GM23338 (cell line): ENCODE measurements at regions not wholly inside any gene's neighbourhood (a gene's known extent, or its start where the extent isn't known, plus 50 kb on each side); places are given as distances from the start of the nearest gene placed in this dataset.

Experiments used
- ATAC-seq: fragments of 200-7000 bp; cut with Tn5 transposase; 3 replicates; pipeline ENCODE4 v1.9.1; 2020
- DNase-seq: peaks from one replicate; pipeline ENCODE4 v3.0.0-alpha.2; 2015; ENCODE audit warnings: low spot score
- H2AFZ ChIP-seq: fragments of 200-600 bp; sonication (generic); 2 replicates; pipeline ENCODE4 v1.8.0; 2016; ENCODE audit warnings: antibody characterized with exemption, mild to moderate bottlenecking, moderate library complexity
- H3F3A ChIP-seq: fragments of 200-600 bp; sonication (generic); replicated peaks from 2 replicates; pipeline ENCODE4 v1.8.0; 2017; ENCODE audit warnings: antibody characterized with exemption, mixed run types, low read depth
- H3K27ac ChIP-seq: fragments of 200-600 bp; sonication (generic); 2 replicates; pipeline ENCODE4 v1.6.1; 2016; ENCODE audit warnings: low read depth
- H3K27me3 ChIP-seq: fragments of 200-600 bp; sonication (generic); 2 replicates; pipeline ENCODE4 v1.8.0; 2016; ENCODE audit warnings: mild to moderate bottlenecking, mixed run types, moderate library complexity; ENCODE audit not compliant: insufficient read depth
- H3K36me3 ChIP-seq: fragments of 200-600 bp; sonication (generic); 2 replicates; pipeline ENCODE4 v1.8.0; 2016; ENCODE audit warnings: mild to moderate bottlenecking; ENCODE audit not compliant: insufficient read depth
- H3K4me1 ChIP-seq: fragments of 200-600 bp; sonication (generic); 2 replicates; pipeline ENCODE4 v1.8.0; 2016; ENCODE audit warnings: mild to moderate bottlenecking, moderate library complexity; ENCODE audit not compliant: insufficient read depth
- H3K4me2 ChIP-seq: fragments of 200-600 bp; sonication (generic); 2 replicates; pipeline ENCODE4 v1.7.1; 2017; ENCODE audit warnings: mixed run types
- H3K4me3 ChIP-seq: fragments of 200-600 bp; sonication (generic); 2 replicates; pipeline ENCODE4 v1.6.1; 2016; ENCODE audit warnings: mixed run types
- H3K79me2 ChIP-seq: fragments of 200-600 bp; sonication (generic); replicated peaks from 2 replicates; pipeline ENCODE4 v1.8.0; 2017; ENCODE audit warnings: mild to moderate bottlenecking; ENCODE audit not compliant: insufficient read depth
- H3K9me2 ChIP-seq: fragments of 200-600 bp; sonication (generic); 2 replicates; pipeline ENCODE4 v1.8.0; 2017; ENCODE audit not compliant: insufficient read depth
- H4K20me1 ChIP-seq: fragments of 200-600 bp; sonication (generic); replicated peaks from 2 replicates; pipeline ENCODE4 v1.8.0; 2017; ENCODE audit warnings: mild to moderate bottlenecking; ENCODE audit not compliant: insufficient read depth
- H3K27ac Mint-ChIP-seq: 2 replicates; pipeline ENCODE4 v1.8.0; 2020; ENCODE audit warnings: inconsistent platforms, mild to moderate bottlenecking, moderate library complexity, mixed read lengths
- H3K27me3 Mint-ChIP-seq: 3 replicates; pipeline ENCODE4 v1.8.0; 2022; ENCODE audit warnings: low read depth, mild to moderate bottlenecking, moderate library complexity, mixed read lengths, inconsistent platforms; ENCODE audit not compliant: insufficient read depth, poor library complexity
- H3K36me3 Mint-ChIP-seq: 3 replicates; pipeline ENCODE4 v1.8.0; 2021; ENCODE audit warnings: low read depth, mild to moderate bottlenecking, inconsistent platforms, moderate library complexity, mixed read lengths
- H3K4me1 Mint-ChIP-seq: 3 replicates; pipeline ENCODE4 v1.8.0; 2020; ENCODE audit warnings: mild to moderate bottlenecking, inconsistent platforms, mixed read lengths
- H3K4me3 Mint-ChIP-seq: 3 replicates; pipeline ENCODE4 v1.8.0; 2021; ENCODE audit warnings: moderate library complexity, mild to moderate bottlenecking, inconsistent platforms, mixed read lengths
- H3K9me3 Mint-ChIP-seq: 3 replicates; pipeline ENCODE4 v1.8.0; 2020; ENCODE audit warnings: moderate library complexity, mild to moderate bottlenecking, inconsistent platforms, mixed read lengths
- CREB1 ChIP-seq: fragments of 250-450 bp; sonication (Bioruptor Pico); IDR thresholded peaks from 2 replicates; pipeline ENCODE4 v1.5.0; 2020; ENCODE audit warnings: low read depth, mild to moderate bottlenecking, moderate library complexity
- EZH2 ChIP-seq: fragments of 200-600 bp; sonication (generic); IDR thresholded peaks from one replicate; pipeline ENCODE4 v1.8.0; 2017; ENCODE audit warnings: antibody characterized with exemption, mild to moderate bottlenecking, low read depth; ENCODE audit not compliant: unreplicated experiment
- EZH2phosphoT487 ChIP-seq: fragments of 200-600 bp; sonication (generic); IDR thresholded peaks from one replicate; pipeline ENCODE4 v1.8.1; 2018; ENCODE audit warnings: antibody characterized with exemption; ENCODE audit not compliant: unreplicated experiment
- JUNB ChIP-seq: IDR thresholded peaks from one replicate; pipeline ENCODE4 v1.6.1; 2016; ENCODE audit warnings: antibody characterized with exemption; ENCODE audit not compliant: unreplicated experiment
- NANOG ChIP-seq: IDR thresholded peaks from 2 replicates; pipeline ENCODE4 v1.6.1; 2016; ENCODE audit warnings: antibody characterized with exemption, borderline replicate concordance
- POLR2AphosphoS5 ChIP-seq: IDR thresholded peaks from 2 replicates; pipeline ENCODE4 v1.6.1; 2016; ENCODE audit warnings: antibody characterized with exemption, low read depth
- STAT1 ChIP-seq: IDR thresholded peaks from one replicate; pipeline ENCODE4 v1.6.1; 2016; ENCODE audit warnings: antibody characterized with exemption; ENCODE audit not compliant: unreplicated experiment
- ZNF114 ChIP-seq: fragments of 250-450 bp; sonication (Bioruptor Pico); IDR thresholded peaks from 2 replicates; pipeline ENCODE4 v1.5.0; 2020; ENCODE audit warnings: mild to moderate bottlenecking, moderate library complexity
- ZNF331 ChIP-seq: fragments of 250-450 bp; sonication (Bioruptor Pico); IDR thresholded peaks from 2 replicates; pipeline ENCODE4 v1.5.0; 2020; ENCODE audit warnings: low read depth, mild to moderate bottlenecking, moderate library complexity
- TF ChIP-seq, protein P1 (sequence below): fragments of 250-450 bp; sonication (Bioruptor Pico); IDR thresholded peaks from 2 replicates; pipeline ENCODE4 v1.5.0; 2020; ENCODE audit warnings: mild to moderate bottlenecking, moderate library complexity
- TF ChIP-seq, protein P2 (sequence below): IDR thresholded peaks from 2 replicates; pipeline ENCODE4 v1.6.1; 2016; ENCODE audit warnings: antibody characterized with exemption
- TF ChIP-seq, protein P3 (sequence below), 2 experiments: fragments of 200-600 bp in 1 of 2; sonication (generic) in 1 of 2; conservative IDR thresholded peaks; 2 replicates each; pipeline versions ENCODE4 v1.5.1 to v1.6.1; 2016 to 2017; ENCODE audit warnings: antibody characterized with exemption in 2 of 2, low read depth in 2 of 2, mild to moderate bottlenecking in 2 of 2, moderate library complexity in 1 of 2

DNA sequence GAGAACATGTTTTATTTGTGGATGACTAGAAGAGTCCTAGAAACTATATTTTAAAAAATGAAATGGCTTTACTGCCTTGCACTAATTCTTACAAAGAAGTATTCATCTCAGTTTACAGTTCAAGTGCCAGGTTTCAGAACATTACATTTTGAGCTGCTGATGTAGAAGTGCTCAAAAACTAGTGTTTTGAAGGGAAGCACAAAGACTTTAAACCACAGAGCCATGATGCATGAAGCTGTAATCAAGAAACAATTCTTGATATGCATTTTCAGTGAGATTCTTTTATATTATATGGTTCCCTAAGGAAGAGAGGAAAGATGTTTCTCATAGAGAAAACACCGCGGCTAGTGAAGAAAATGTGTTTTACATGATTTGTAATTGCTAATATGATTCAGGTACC is 1163.0 kb downstream of the RAPGEF2 start:
- H3K9me3 Mint-ChIP-seq, result peaks cover 16% of the 10 kb centered on the region
- Histone ChIP-seq H3K27me3 (no peaks in the 10 kb centered on the region), H3K9me2 (no peaks in the 10 kb centered on the region), H3K27ac (no peak overlapping the region), H3K4me1 (no peaks in the 10 kb centered on the region), H4K20me1 (no peaks in the 10 kb centered on the region), H3K4me2 (no peak overlapping the region), H3K79me2 (no peaks in the 10 kb centered on the region), H2AFZ (no peak overlapping the region), H3K36me3 (no peaks in the 10 kb centered on the region), H3K4me3 (no peak overlapping the region), H3F3A (no peaks in the 10 kb centered on the region)
- no peak for TF ChIP-seq POLR2AphosphoS5
- TF ChIP-seq CREB1 (CRISPR knock-in tag), result no peak
- TF ChIP-seq, protein P1, sequence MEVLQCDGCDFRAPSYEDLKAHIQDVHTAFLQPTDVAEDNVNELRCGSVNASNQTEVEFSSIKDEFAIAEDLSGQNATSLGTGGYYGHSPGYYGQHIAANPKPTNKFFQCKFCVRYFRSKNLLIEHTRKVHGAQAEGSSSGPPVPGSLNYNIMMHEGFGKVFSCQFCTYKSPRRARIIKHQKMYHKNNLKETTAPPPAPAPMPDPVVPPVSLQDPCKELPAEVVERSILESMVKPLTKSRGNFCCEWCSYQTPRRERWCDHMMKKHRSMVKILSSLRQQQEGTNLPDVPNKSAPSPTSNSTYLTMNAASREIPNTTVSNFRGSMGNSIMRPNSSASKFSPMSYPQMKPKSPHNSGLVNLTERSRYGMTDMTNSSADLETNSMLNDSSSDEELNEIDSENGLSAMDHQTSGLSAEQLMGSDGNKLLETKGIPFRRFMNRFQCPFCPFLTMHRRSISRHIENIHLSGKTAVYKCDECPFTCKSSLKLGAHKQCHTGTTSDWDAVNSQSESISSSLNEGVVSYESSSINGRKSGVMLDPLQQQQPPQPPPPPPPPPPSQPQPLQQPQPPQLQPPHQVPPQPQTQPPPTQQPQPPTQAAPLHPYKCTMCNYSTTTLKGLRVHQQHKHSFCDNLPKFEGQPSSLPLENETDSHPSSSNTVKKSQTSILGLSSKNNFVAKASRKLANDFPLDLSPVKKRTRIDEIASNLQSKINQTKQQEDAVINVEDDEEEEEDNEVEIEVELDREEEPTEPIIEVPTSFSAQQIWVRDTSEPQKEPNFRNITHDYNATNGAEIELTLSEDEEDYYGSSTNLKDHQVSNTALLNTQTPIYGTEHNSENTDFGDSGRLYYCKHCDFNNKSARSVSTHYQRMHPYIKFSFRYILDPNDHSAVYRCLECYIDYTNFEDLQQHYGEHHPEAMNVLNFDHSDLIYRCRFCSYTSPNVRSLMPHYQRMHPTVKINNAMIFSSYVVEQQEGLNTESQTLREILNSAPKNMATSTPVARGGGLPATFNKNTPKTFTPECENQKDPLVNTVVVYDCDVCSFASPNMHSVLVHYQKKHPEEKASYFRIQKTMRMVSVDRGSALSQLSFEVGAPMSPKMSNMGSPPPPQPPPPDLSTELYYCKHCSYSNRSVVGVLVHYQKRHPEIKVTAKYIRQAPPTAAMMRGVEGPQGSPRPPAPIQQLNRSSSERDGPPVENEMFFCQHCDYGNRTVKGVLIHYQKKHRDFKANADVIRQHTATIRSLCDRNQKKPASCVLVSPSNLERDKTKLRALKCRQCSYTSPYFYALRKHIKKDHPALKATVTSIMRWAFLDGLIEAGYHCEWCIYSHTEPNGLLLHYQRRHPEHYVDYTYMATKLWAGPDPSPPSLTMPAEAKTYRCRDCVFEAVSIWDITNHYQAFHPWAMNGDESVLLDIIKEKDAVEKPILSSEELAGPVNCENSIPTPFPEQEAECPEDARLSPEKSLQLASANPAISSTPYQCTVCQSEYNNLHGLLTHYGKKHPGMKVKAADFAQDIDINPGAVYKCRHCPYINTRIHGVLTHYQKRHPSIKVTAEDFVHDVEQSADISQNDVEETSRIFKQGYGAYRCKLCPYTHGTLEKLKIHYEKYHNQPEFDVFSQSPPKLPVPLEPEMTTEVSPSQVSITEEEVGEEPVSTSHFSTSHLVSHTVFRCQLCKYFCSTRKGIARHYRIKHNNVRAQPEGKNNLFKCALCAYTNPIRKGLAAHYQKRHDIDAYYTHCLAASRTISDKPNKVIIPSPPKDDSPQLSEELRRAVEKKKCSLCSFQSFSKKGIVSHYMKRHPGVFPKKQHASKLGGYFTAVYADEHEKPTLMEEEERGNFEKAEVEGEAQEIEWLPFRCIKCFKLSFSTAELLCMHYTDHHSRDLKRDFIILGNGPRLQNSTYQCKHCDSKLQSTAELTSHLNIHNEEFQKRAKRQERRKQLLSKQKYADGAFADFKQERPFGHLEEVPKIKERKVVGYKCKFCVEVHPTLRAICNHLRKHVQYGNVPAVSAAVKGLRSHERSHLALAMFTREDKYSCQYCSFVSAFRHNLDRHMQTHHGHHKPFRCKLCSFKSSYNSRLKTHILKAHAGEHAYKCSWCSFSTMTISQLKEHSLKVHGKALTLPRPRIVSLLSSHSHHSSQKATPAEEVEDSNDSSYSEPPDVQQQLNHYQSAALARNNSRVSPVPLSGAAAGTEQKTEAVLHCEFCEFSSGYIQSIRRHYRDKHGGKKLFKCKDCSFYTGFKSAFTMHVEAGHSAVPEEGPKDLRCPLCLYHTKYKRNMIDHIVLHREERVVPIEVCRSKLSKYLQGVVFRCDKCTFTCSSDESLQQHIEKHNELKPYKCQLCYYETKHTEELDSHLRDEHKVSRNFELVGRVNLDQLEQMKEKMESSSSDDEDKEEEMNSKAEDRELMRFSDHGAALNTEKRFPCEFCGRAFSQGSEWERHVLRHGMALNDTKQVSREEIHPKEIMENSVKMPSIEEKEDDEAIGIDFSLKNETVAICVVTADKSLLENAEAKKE (CRISPR knock-in tag), result no peak
- no peak for TF ChIP-seq JUNB
- TF ChIP-seq STAT1, result no peak
- no peak for TF ChIP-seq EZH2
- TF ChIP-seq, protein P2, sequence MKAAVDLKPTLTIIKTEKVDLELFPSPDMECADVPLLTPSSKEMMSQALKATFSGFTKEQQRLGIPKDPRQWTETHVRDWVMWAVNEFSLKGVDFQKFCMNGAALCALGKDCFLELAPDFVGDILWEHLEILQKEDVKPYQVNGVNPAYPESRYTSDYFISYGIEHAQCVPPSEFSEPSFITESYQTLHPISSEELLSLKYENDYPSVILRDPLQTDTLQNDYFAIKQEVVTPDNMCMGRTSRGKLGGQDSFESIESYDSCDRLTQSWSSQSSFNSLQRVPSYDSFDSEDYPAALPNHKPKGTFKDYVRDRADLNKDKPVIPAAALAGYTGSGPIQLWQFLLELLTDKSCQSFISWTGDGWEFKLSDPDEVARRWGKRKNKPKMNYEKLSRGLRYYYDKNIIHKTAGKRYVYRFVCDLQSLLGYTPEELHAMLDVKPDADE, result no peak
- TF ChIP-seq, protein P3, sequence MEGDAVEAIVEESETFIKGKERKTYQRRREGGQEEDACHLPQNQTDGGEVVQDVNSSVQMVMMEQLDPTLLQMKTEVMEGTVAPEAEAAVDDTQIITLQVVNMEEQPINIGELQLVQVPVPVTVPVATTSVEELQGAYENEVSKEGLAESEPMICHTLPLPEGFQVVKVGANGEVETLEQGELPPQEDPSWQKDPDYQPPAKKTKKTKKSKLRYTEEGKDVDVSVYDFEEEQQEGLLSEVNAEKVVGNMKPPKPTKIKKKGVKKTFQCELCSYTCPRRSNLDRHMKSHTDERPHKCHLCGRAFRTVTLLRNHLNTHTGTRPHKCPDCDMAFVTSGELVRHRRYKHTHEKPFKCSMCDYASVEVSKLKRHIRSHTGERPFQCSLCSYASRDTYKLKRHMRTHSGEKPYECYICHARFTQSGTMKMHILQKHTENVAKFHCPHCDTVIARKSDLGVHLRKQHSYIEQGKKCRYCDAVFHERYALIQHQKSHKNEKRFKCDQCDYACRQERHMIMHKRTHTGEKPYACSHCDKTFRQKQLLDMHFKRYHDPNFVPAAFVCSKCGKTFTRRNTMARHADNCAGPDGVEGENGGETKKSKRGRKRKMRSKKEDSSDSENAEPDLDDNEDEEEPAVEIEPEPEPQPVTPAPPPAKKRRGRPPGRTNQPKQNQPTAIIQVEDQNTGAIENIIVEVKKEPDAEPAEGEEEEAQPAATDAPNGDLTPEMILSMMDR (conservative IDR thresholded peaks at IDR 0.05; ENCODE audit: low read depth in 2 of 2), result no peak
- TF ChIP-seq NANOG, result no peak
- no peak for TF ChIP-seq ZNF331
- no peak for TF ChIP-seq ZNF114 (CRISPR knock-in tag)
- no peak for TF ChIP-seq EZH2phosphoT487
- ATAC-seq (no peak), DNase-seq (no peak)
- no peak overlapping the region for H3K27ac Mint-ChIP-seq
- no peaks in the 10 kb centered on the region for H3K27me3 Mint-ChIP-seq
- no peaks in the 10 kb centered on the region for H3K4me1 Mint-ChIP-seq
- peaks cover 5% of the 10 kb centered on the region; the same call in 2 of the 3 replicates for H3K36me3 Mint-ChIP-seq
- no peak overlapping the region for H3K4me3 Mint-ChIP-seq
